GM18858 (cell line): ENCODE measurements at regions not wholly inside any gene's neighbourhood (a gene's known extent, or its start where the extent isn't known, plus 50 kb on each side); places are given as distances from the start of the nearest gene placed in this dataset.
"Not testable (repeated sequence)": the region's sequence is repeated elsewhere in the genome, so short reads cannot be mapped to it uniquely, and the experiment has no call there.

Source experiments
- ATAC-seq: cut with Tn5 transposase; IDR thresholded peaks from one replicate; pipeline ENCODE4 v1.9.1; 2021; ENCODE audit not compliant: unreplicated experiment

- no peak for ATAC-seq
These were observed 84.7 kb downstream of the SCN11A start for GRCh38 chr3:38966811-38967692.

DNA sequence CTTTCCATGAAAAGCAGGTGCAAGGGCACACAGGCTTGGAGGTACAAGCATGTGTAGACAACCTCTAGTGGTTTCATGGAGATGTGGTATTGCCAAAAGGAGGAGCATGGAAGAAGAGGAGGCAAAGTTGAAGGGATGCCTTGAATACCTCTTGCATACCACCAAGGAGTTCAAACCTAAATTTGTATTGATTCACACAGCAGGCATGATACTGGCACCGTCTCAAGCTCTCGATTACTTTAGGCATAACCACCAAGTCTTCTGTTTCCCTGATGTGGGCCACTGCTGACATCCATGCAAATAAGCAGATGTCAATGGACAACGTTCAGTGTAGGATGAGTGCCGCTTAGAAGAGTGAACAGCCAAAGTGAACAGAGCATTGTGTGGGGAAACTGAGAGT lies 87.1 kb downstream of the SCN11A start:
- ATAC-seq, result no peak

DNA sequence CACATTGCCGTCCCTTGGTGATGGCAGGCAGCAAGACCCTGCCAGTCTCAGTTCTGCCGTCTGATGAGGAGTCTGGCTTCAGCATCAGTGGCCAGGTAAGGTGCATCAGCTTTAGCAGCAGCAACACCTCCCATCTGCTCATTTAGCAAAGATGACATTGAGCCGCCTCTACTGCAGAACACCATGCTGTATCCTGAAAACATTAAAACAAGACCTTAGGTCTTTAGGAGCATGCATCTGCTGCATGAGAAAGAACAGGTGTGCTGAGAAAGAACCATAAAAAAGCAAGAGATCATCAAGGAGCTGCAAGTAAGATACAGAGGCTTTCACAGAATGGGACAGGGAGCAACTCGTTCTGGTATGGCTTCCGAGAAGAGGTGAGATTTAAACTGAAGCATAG lies 87.5 kb downstream of the SCN11A start:
- no peak for ATAC-seq

- no peak for ATAC-seq
These were observed 90.7 kb downstream of the SCN11A start for GRCh38 chr3:38960953-38961622.

DNA sequence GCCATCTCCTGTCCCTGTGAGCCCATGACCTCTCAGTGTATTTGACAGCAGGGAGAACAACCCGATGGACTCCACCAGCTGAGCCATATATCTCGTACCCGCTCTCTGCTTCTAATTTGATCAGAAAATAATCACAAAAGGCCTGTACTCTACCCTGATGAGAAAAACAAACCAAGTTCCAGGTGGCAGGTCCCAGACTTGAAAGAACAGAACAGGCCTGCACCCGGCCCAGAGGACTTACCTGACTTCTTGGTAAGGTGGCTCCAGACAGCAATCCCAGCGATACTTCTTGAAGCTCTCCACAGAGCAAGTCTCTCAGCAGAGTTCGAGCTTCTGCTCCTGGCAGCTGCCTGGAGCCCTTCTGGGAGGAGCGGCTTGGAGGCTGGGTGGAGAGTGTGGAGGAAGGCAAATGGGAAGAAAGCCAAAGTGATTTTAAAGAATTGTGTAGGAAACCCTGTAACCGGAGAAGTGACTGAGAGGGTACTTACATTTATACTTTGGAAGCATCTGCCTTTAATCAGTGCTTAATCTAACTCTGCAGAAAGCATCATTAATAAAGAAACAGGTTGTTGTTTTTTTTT lies 91.6 kb downstream of the SCN11A start:
- no peak for ATAC-seq

GRCh38 chr3:38958026-38958720 lies 93.6 kb downstream of the SCN11A start:
- ATAC-seq, result no peak

- ATAC-seq, result no peak
These were observed 94.4 kb downstream of the SCN11A start for GRCh38 chr3:38957296-38957695.

DNA sequence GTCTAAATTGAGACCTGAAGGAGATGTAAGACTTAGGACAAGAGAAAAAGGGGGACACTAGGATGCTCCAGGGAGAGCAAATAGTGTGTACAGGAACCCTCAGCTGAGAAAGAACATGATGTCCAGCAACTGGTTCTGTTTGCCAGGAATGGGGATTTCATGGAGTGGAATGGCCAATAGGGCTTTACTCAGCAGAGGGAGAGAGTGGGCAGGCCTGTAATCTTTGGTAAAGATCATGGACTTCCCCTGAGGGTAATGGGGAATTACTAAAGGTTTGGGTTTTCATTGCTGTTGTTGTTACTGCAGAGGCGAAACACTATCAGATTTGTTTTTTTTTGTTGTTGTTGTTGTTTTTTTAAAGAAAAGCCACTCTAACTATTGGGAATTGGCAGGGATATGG lies 99.0 kb downstream of the SCN11A start:
- ATAC-seq, result no peak

GRCh38 chr3:38951167-38951566 lies 100.6 kb downstream of the SCN11A start:
- ATAC-seq, result not testable (repeated sequence)

DNA sequence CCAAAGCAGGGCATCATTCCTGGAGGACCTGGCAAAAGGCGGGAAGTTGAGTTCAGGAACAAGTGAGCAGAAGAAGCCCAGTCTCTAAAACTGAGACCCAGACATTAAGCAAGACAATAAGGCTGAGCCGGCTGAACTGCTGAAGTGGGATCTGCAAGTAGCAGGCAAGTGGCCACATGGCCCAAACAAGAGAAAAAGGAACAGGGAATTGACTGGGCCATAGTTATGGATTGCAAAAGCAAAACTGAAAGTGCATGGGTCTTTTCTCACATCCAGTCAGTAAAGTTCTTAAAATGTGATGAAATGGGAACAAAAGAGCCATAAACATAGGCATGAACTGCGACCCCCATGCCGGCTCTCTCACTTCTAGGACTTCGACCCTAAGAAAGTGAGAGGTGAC lies 101.2 kb downstream of the SCN11A start:
- ATAC-seq, result no peak

DNA sequence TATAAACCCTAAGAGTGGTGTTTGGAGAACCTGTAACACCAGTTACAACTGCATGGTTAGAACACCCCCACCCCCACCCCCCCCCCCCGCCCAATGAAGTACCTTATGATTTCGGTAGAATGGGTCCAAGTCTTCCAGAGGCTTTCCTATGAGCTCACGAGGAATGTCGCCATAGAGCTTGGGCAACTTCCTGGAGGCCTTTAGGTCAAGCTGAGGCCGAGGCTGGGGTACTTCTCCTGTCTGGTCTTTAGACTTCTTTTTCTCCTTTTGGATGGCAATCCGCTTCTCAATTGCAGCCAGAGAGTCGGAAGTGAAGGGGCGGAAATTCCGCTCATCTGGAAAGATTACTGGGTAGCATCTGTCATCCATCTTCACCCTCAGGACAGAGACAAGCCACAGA lies 101.8 kb downstream of the SCN11A start:
- no peak for ATAC-seq

DNA sequence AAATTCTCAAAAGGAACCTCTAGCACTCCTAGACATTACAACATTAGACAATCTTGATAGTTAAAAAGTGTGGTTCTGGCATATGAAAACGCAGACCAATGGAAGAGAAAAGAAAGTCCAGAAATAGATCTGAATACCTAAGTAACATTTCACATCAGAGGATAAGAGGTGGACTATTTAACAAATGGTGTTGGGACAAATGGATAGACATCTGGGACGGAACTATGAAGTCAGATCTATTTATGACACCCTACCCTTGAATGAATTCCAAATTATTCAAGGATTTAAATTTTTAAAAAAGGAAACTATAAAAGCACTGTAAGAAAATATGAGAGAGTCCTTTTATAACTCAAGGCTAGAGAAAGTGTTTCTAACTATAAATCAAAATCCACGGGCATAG lies 111.3 kb downstream of the SCN11A start:
- ATAC-seq, result no peak

- ATAC-seq, result no peak
These were observed 109.3 kb upstream of the SCN10A start for GRCh38 chr3:38925351-38925750.

DNA sequence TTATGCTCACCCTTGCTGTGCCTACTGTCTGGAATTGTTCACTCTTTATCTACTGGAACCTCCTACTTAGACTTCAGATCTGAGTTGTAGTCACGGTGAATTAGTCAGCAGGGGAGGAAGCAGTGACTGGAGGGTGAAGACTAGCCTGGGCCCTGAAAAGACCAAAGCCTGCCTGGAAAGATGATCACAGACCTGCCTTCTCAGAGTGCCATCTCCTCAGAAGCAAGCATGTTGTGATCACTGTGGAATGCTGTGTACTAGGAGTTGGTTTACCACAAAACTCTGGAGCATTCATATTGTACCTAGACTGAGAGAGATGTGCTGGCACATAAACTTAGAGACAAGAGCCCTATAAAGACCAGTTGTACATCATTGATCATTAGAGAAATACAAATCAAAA lies 100.7 kb upstream of the SCN10A start:
- no peak for ATAC-seq

DNA sequence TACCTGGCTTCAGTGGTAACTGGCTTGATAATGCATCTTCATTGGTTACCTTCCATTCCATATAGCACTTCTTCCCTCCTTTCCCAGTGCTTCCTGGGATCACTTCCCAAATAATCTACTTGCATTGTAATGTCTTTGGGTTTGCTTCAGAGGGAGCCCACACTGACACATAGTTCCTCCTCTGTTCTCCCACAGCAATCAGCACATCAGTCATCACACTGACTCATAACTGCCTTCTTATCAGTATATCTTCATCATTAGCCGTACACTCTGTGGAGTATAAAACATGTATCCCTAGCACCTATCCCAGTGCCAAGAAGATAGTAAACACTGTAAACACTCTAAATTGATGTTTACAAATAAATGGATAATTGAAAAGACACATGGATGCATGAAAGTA lies 91.4 kb upstream of the SCN10A start:
- no peak for ATAC-seq

DNA sequence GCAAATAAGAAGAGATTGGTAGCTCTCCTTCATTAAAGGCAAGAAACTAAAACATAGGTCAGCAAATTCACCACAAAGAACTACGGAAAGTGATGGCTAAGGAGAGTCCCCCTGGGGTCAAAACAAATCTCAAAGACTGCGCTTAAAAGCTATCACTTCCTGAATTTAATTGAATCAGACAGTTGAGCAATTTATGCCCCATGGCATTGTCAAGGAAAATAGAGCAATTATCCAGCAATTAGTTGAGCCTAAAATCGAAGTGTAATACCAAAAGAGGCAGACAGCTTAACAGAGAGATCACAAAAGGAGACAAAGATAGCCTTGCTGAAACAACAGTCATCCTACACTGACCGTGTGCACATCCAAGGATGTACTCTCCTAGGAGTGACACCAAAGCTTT lies 74.4 kb upstream of the SCN10A start:
- no peak for ATAC-seq

DNA sequence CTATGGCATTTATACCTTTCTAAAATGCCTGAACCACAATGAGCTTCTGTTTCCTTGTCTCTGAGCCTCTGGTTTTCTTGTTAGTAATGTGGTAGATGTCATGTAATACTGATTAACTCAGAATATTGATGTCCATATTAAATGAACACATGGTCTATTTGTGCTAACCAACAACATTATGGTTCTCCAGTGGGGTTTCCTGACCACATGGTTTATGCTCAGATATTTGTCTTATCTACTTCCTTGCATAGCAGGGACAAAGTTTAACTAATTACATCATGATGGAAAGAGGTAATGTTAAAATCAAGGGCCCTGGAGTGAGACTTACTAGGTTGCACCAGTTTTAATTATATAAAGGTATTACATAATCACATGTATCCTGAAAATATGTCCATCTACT lies 62.6 kb upstream of the SCN10A start:
- ATAC-seq, result no peak
